Thoracic aorta (tissue), 2 donors: ENCODE measurements at regions not wholly inside any gene's neighbourhood (a gene's known extent, or its start where the extent isn't known, plus 50 kb on each side); places are given as distances from the start of the nearest gene placed in this dataset.

Experiments used
- ATAC-seq: fragments of 150-250 bp; one replicate; pipeline ENCODE4 v1.8.0; 2017; ENCODE audit warnings: low read depth; ENCODE audit not compliant: insufficient number of reproducible peaks, low FRiP score
- DNase-seq: peaks from one replicate; pipeline ENCODE4 v3.0.0-alpha.2; 2020; ENCODE audit warnings: low spot score
- H3K27ac ChIP-seq, 2 donors: fragments of 200-600 bp; sonication (generic); 1 replicate in 1 of 2; 2 replicates in 1 of 2; pipeline ENCODE4 v1.5.1; 2016; ENCODE audit warnings: mild to moderate bottlenecking in 2 of 2, moderate library complexity in 2 of 2
- H3K27me3 ChIP-seq: fragments of 200-600 bp; sonication (generic); replicated peaks from 2 replicates; pipeline ENCODE4 v1.6.0; 2016; ENCODE audit warnings: mild to moderate bottlenecking; ENCODE audit not compliant: insufficient read depth
- H3K36me3 ChIP-seq: fragments of 200-600 bp; sonication (generic); one replicate; pipeline ENCODE4 v1.5.1; 2016
- H3K4me1 ChIP-seq, 2 donors: fragments of 200-600 bp; sonication (generic); 1 replicate in 1 of 2; 2 replicates in 1 of 2; pipeline versions ENCODE4 v1.5.1 to v1.6.0; 2016; ENCODE audit warnings: low read depth in 2 of 2, mild to moderate bottlenecking in 1 of 2; ENCODE audit not compliant: control insufficient read depth in 1 of 2
- H3K4me3 ChIP-seq: fragments of 200-600 bp; sonication (generic); 2 replicates; pipeline ENCODE4 v1.5.1; 2016; ENCODE audit warnings: mild to moderate bottlenecking
- H3K9me3 ChIP-seq: fragments of 200-600 bp; sonication (generic); 2 replicates; pipeline ENCODE4 v1.5.1; 2016
- TF ChIP-seq, protein P1 (sequence below): fragments of 200-600 bp; sonication (generic); IDR thresholded peaks from one replicate; pipeline ENCODE4 v1.5.1; 2019; ENCODE audit warnings: antibody characterized with exemption

DNA sequence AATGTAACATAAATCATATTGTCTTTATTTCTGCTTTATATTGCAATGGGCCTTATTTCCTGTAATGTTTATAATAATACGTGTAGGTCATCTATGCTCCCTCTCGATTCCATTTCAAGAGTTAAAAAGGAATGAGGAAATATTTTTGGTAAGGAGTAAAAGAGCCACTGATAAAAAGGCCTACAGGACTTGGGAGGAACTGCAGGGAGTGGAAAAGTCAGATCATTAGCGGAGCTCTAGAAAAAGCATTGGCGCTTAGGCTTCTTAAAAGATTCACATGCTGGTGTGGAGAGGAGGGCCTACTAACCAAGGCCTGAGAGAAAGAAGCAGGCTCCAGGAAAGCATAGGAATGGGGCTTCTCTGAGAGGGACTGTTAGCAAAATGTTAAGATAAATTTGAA lies 82.9 kb upstream of the PNPLA4 start:
- Histone ChIP-seq H3K36me3 (no peaks in the 10 kb centered on the region), H3K27ac (no peak overlapping the region), H3K4me1 (no peaks in the 10 kb centered on the region), H3K4me3 (no peak overlapping the region), H3K27me3 (no peaks in the 10 kb centered on the region), H3K9me3 (no peaks in the 10 kb centered on the region)
- no peak for DNase-seq
- TF ChIP-seq, protein P1, sequence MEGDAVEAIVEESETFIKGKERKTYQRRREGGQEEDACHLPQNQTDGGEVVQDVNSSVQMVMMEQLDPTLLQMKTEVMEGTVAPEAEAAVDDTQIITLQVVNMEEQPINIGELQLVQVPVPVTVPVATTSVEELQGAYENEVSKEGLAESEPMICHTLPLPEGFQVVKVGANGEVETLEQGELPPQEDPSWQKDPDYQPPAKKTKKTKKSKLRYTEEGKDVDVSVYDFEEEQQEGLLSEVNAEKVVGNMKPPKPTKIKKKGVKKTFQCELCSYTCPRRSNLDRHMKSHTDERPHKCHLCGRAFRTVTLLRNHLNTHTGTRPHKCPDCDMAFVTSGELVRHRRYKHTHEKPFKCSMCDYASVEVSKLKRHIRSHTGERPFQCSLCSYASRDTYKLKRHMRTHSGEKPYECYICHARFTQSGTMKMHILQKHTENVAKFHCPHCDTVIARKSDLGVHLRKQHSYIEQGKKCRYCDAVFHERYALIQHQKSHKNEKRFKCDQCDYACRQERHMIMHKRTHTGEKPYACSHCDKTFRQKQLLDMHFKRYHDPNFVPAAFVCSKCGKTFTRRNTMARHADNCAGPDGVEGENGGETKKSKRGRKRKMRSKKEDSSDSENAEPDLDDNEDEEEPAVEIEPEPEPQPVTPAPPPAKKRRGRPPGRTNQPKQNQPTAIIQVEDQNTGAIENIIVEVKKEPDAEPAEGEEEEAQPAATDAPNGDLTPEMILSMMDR, result peak; percentile 8
- no peak for ATAC-seq

DNA sequence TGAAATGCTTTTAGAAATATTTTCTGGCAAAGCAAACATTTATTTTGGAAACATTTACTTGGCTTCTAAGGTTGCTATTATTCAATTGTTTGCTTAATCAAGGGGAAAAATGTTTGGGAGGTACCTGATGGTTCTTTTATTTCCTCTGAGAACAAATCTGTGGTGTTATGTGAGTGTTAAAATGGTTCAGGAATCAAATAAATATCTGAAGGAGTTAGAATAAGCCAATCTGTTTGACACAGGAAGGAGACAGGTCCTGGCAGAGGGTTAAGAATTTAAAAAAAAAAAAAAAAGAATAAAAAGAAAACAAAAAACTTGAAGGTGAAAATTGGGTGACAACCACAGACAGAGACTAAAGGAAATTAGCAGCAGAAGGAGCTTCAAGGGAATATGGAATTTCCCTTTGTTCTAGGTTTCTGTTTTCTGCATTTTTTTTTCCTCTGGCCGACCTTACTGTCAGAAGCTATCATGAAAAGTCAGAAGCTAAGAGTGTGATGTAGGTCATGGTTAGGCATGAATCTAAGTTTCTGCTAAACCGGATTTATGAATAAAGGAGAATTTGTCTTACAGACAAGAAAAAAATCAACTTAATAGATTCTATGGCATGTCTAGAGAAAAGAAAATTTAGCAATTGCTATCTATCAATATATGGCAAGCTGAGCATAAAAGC lies 78.6 kb upstream of the PNPLA4 start:
- no peak for ATAC-seq
- no peaks in the 10 kb centered on the region for H3K4me1 ChIP-seq
- no peaks in the 10 kb centered on the region for H3K9me3 ChIP-seq
- no peaks in the 10 kb centered on the region for H3K36me3 ChIP-seq
- DNase-seq, result no peak
- H3K27ac ChIP-seq, result no peak overlapping the region
- H3K4me3 ChIP-seq, result no peak overlapping the region
- no peaks in the 10 kb centered on the region for H3K27me3 ChIP-seq
- TF ChIP-seq, protein P1, result no peak

DNA sequence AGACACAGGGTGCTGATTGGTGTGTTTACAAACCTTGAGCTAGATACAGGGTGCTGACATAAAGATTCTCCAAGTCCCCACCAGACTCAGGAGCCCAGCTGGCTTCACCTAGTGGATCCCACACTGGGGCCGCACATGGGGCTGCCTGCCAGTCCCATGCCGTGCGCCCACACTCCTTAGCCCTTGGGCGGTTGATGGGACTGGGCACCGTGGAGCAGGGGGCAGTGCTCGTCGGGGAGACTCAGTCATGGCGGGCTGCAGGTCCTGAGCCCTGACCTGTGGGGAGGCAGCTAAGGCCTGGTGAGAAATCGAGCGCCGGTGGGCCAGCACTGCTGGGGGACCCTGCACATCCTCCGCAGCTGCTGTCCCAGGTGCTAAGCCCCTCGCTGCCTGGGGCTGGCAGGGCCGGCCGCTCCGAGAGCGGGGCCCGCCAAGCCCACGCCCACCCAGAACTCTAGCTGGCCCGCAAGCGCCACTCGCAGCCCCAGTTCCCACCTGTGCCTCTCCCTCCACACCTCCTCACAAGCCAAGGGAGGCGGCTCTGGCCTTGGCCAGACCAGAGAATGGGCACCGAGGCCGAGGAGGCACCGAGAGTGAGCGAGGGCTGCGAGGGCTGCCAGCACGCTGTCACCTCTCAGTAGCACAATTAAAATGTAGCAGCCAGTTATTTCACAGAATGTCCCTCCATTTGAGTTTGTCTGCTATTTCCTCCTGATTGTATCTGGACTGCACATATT lies 76.1 kb upstream of the PNPLA4 start:
- ATAC-seq (no peak), DNase-seq (no peak)
- no peaks in the 10 kb centered on the region for H3K4me1 ChIP-seq
- H3K36me3 ChIP-seq, result no peaks in the 10 kb centered on the region
- no peaks in the 10 kb centered on the region for H3K27me3 ChIP-seq
- no peaks in the 10 kb centered on the region for H3K9me3 ChIP-seq
- H3K27ac ChIP-seq, result no peak overlapping the region
- TF ChIP-seq, protein P1, result no peak
- no peak overlapping the region for H3K4me3 ChIP-seq

DNA sequence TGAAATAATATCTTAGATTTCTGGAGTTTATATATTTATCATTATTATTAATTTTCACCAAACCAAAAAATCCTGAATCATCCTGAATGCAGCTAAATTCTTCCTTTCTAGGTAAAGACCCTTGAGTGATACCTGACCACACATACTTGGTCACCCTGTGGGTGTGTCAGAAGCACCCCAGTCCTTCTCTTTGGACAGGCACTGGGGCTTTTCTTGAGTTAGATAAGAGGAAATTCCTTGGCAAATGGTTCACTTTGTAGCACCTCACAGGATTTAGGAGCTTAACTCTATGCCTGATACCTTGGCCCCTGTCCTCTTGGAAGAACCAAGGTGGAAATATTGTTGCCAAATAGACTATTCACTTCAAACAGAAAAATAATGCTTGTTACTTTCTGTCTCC lies 69.6 kb upstream of the PNPLA4 start:
- TF ChIP-seq, protein P1, result no peak
- DNase-seq (no peak), ATAC-seq (no peak)
- H3K4me1 ChIP-seq, result no peaks in the 10 kb centered on the region
- no peaks in the 10 kb centered on the region for H3K36me3 ChIP-seq
- no peak overlapping the region for H3K27ac ChIP-seq
- no peak overlapping the region for H3K4me3 ChIP-seq
- no peaks in the 10 kb centered on the region for H3K9me3 ChIP-seq
- H3K27me3 ChIP-seq, result no peaks in the 10 kb centered on the region

DNA sequence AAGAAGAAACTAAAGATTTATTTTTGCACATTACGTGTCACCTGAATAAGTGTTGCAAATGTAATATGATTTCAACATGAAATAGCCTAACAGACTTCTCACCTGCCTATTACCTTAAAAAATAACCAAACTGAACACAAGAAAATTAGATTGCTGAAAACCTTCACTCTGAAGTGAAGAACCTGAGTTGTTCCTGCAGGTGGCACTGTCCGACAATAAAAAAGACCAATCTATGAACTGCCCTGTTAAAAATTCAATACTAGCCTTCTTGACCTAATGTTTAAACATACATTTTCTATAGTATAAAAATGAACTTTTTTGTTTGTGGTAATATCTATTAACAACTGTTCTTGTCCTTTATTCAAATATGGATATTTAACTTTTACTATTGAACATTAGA lies 69.2 kb upstream of the PNPLA4 start:
- Histone ChIP-seq H3K36me3 (no peaks in the 10 kb centered on the region), H3K4me1 (no peaks in the 10 kb centered on the region), H3K9me3 (no peaks in the 10 kb centered on the region), H3K27ac (no peak overlapping the region), H3K4me3 (no peak overlapping the region), H3K27me3 (no peaks in the 10 kb centered on the region)
- no peak for DNase-seq
- TF ChIP-seq, protein P1, result peak; percentile 48
- no peak for ATAC-seq
